ENCODE measurements at regions not wholly inside any gene's neighbourhood (a gene's known extent, or its start where the extent isn't known, plus 50 kb on each side); places are given as distances from the start of the nearest gene placed in this dataset.
"Not testable (repeated sequence)": the region's sequence is repeated elsewhere in the genome, so short reads cannot be mapped to it uniquely, and the experiment has no call there.

DNA sequence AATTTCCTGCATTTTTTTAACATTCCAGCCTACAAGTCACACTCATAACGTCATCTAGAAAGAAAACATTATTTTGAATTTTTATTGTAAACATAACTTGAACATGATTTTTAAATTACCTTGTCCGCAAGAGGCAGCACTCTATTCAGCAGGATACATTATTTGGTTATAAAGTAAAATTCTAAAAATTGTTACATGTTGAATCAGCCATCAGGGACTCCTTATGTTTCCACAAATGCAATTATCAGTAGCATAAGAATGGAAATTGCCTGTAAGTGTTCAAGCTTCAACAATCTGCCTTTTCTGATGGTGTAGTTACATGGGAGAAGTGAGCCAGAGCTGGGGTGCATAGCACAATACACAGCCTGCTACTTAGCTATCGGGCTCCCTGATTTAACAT, 97.5 kb downstream of the ZNF365 start:
- DNase-seq (ENCODE audit: low spot score) (no peak), ATAC-seq (no peak)
- no peak overlapping the region for H3K27ac Mint-ChIP-seq
- no peaks in the 10 kb centered on the region for H3K36me3 Mint-ChIP-seq
- H3K9me3 Mint-ChIP-seq: no peaks in the 10 kb centered on the region
- H3K27me3 Mint-ChIP-seq: peaks cover 0 to 2% of the 10 kb centered on the region in 2 donors
- H3K4me3 Mint-ChIP-seq: no peak overlapping the region
- H3K4me1 Mint-ChIP-seq (ENCODE audit: low read depth in 2 of 2): no peaks in the 10 kb centered on the region

DNA sequence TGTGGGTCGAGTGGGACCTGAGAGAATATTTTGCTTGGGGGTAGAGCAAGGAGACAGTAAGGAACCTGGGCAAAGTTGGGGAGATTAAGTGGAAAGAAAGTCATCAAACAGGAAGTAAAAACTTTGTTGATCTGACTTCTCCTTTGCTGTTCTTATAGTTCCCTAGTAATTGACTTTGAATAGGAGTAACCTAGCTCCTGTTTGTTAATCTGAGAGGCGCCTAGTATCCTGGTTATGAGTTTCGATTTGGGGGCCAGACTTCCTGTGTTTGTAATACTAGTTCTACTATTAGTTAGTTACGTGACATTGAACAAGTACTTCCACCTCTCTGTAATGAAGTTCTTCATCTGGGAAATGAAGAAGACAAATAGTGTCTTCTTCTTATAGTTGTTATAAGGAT, 99.1 kb downstream of the ZNF365 start:
- no peak overlapping the region for H3K27ac Mint-ChIP-seq
- no peak overlapping the region for H3K4me3 Mint-ChIP-seq
- no peaks in the 10 kb centered on the region for H3K4me1 Mint-ChIP-seq (ENCODE audit: low read depth in 2 of 2)
- H3K36me3 Mint-ChIP-seq: no peaks in the 10 kb centered on the region
- DNase-seq (ENCODE audit: low spot score) (no peak), ATAC-seq (no peak)
- H3K27me3 Mint-ChIP-seq: peaks cover 0 to 2% of the 10 kb centered on the region in 2 donors
- H3K9me3 Mint-ChIP-seq: no peaks in the 10 kb centered on the region

DNA sequence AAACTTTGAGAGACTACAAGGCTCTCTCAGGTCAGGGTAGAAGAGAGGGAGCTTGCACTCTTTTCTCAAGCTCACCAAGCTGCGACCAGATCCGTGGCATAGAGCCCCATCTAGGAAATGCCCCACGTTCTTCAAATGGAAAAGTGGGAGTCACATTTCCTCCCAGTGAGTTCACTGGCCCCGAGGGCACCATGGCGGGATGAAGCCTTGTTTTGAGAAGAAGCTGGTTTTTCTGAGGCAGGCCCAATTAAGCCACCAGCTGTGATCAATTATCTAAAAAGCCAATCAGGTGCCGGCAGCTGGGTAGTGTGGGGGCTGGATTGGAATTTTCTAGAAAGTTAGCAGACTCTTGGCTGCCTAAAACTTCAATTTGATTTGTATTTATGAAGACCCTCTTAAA, 101.4 kb downstream of the ZNF365 start:
- no peak overlapping the region for H3K4me3 Mint-ChIP-seq
- no peak for ATAC-seq
- H3K9me3 Mint-ChIP-seq: no peaks in the 10 kb centered on the region
- H3K27ac Mint-ChIP-seq: no peak overlapping the region
- DNase-seq (ENCODE audit: low spot score): no peak
- no peaks in the 10 kb centered on the region for H3K4me1 Mint-ChIP-seq (ENCODE audit: low read depth in 2 of 2)
- peaks cover 0 to 2% of the 10 kb centered on the region in 2 donors for H3K27me3 Mint-ChIP-seq
- H3K36me3 Mint-ChIP-seq: no peaks in the 10 kb centered on the region

DNA sequence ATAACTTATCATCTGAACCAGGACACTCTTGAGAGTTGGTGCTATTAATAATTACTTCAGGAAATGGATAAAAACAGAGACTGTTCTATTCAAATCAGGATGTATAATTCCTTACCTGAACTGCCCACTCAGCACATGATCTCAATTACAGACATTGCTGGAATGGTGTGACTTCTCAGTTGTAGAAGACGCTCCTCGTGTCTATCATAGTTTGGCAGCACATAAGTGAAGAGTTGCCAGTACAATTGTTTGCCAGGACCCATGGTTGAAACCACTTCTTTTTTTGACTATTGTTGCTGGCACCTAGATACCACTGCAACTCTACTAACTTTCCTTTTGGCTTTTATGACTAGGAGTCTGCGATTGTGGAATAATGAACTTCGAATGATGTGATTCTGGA, 105.4 kb downstream of the ZNF365 start:
- no peaks in the 10 kb centered on the region for H3K36me3 Mint-ChIP-seq
- H3K4me1 Mint-ChIP-seq (ENCODE audit: low read depth in 2 of 2): no peaks in the 10 kb centered on the region

DNA sequence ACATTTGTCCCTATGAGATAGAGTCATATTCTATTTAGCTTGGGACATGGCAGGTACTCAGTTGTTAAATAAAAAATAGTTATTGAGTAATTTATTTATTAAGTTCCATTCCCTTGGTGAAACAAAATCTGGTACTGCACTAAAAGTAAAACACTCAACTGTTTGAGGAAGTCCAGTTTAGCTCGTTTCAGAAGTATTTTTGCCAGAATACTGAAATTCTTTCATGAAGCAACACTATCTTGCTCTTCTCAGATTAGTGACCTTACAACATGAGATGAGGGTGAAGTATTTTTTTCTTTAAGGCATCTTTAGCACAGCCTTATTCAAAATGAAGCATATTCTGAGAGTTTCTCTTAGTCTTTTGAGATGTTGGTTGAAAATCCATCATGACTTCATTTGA, 106.0 kb downstream of the ZNF365 start:
- H3K4me1 Mint-ChIP-seq (ENCODE audit: low read depth in 2 of 2): no peaks in the 10 kb centered on the region

More for the DNA sequence above, 105.4 kb downstream of the ZNF365 start:
- no peak for DNase-seq (ENCODE audit: low spot score)
- Mint-ChIP-seq H3K27ac (no peak overlapping the region), H3K4me3 (no peak overlapping the region), H3K27me3 (peaks cover 0 to 2% of the 10 kb centered on the region in 2 donors), H3K9me3 (no peaks in the 10 kb centered on the region)
- ATAC-seq: no peak

DNA sequence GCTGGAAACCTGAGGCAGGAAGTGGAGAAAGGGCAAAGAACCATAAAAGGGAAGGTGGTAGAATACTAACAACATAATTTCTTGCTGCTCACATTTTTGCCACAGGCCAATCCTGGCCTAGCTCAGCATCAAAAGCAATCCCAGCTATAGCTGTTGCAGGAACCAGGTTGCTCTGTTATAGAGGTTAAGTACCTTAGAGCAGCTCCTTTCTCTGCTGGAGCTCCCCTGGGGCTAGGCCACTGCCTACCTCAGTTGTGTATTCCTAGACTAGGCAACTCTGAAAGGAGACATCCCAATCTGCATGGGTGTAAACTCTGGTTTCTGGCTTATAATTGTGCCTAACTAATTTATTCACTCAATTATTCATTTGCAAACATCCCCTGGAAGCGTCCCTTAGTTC, 108.4 kb downstream of the ZNF365 start:
- ATAC-seq (no peak), DNase-seq (ENCODE audit: low spot score) (no peak)
- no peaks in the 10 kb centered on the region for H3K36me3 Mint-ChIP-seq
- no peak overlapping the region for H3K4me3 Mint-ChIP-seq
- peaks cover 0 to 2% of the 10 kb centered on the region in 2 donors for H3K27me3 Mint-ChIP-seq
- H3K4me1 Mint-ChIP-seq (ENCODE audit: low read depth in 2 of 2): no peaks in the 10 kb centered on the region
- no peak overlapping the region for H3K27ac Mint-ChIP-seq
- no peaks in the 10 kb centered on the region for H3K9me3 Mint-ChIP-seq

More for the DNA sequence above, 106.0 kb downstream of the ZNF365 start:
- H3K27me3 Mint-ChIP-seq: peaks cover 0 to 2% of the 10 kb centered on the region in 2 donors
- DNase-seq (ENCODE audit: low spot score): no peak
- no peaks in the 10 kb centered on the region for H3K9me3 Mint-ChIP-seq
- no peak overlapping the region for H3K27ac Mint-ChIP-seq
- no peak for ATAC-seq
- H3K4me3 Mint-ChIP-seq: no peak overlapping the region
- no peaks in the 10 kb centered on the region for H3K36me3 Mint-ChIP-seq

DNA sequence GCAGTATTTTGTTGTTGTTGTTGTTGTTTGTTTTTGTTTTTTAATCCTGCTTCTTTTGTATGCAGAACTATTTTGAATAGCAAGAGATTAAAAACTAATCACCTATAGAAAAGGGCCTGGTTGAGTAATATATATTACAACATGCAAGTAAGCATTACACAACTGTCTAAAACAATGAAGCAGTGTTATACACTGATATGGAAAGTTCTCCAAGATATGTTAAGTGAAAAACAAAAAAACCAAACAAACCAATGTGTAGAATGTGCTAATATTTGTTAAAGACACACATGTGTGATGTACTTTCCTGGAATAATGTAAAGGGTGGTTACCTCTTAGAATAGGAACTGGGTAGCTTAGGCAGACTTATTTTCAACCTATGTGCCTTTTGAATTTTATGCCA, 117.4 kb downstream of the ZNF365 start:
- Mint-ChIP-seq H3K9me3 (no peaks in the 10 kb centered on the region), H3K36me3 (no peaks in the 10 kb centered on the region)

DNA sequence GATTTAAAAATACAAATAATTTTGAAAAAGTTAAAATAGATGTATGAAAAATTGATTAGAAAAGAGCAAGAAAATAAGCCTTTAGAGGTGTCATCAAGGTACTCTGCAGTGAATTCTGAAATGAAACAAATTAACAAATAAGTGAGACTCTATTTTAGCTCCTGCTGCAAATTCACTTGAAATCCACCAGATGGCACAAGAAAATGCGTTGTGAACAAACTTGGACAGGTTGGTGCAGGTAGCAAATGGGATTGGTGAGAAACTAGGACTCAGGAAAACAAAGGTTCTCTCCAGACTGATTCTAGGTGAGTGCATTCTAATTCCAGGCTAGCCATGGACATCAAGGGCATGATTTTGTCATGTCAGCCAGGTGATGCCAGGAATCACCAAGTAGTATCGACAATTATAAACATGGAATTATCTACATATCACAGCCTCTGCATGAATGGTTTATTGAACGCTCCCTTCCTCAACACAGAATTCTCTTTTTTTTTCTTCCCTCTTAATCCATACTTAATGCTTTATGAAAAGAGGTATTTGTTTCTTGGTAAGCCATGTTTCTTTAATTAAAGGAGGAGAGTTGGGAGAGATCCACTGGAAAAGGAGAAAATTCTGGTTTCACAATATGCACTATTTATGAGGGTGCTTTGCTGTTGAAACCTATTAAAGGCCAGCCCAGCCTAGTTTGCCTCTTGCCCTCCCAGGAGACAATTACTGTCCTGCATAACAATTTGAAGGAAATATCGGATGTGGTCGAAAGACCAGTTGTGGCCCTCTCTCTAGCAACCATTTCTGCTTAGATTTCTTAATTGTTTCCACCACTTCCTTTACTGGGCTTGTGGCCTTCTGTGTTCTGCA, 118.1 kb downstream of the ZNF365 start:
- peak overlapping the region; percentile 18 for H3K4me3 Mint-ChIP-seq
- DNase-seq (ENCODE audit: low spot score) (no peak), ATAC-seq (peak; percentile 61 to 68)
- no peaks in the 10 kb centered on the region for H3K9me3 Mint-ChIP-seq
- peaks cover 0 to 8% of the 10 kb centered on the region in 2 donors for H3K27me3 Mint-ChIP-seq
- H3K4me1 Mint-ChIP-seq (ENCODE audit: low read depth in 2 of 2): peaks cover 9 to 17% of the 10 kb centered on the region in 2 donors
- H3K27ac Mint-ChIP-seq: peak overlapping the region in 1 of 2 donors; percentile 22
- H3K36me3 Mint-ChIP-seq: no peaks in the 10 kb centered on the region

More for the DNA sequence above, 117.4 kb downstream of the ZNF365 start:
- Mint-ChIP-seq H3K4me1 (ENCODE audit: low read depth in 2 of 2) (peaks cover 9 to 17% of the 10 kb centered on the region in 2 donors), H3K4me3 (no peak overlapping the region), H3K27me3 (peaks cover 0 to 8% of the 10 kb centered on the region in 2 donors), H3K27ac (no peak overlapping the region)
- DNase-seq (ENCODE audit: low spot score) (no peak), ATAC-seq (peak; percentile 41 to 60)

DNA sequence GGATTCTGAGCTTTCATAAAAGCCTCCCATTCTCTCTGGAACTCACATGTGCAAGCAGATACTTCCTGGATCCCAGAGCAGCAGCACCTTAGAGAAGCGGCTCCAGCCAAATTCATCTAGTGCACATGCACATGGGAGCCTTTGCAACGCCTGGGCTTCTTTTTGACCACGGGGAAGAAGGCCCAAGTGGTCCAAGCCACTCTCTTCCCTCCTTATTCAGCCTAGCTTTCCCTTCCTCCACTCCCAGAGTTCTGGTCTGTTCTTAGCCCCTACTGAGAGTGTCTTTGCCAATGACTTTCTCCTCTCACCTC, 118.7 kb downstream of the ZNF365 start:
- DNase-seq (ENCODE audit: low spot score): no peak
- Mint-ChIP-seq H3K27ac (no peak overlapping the region), H3K9me3 (no peaks in the 10 kb centered on the region), H3K4me3 (peak overlapping the region; percentile 18), H3K4me1 (ENCODE audit: low read depth in 2 of 2) (peaks cover 9 to 17% of the 10 kb centered on the region in 2 donors), H3K36me3 (no peaks in the 10 kb centered on the region), H3K27me3 (peaks cover 0 to 8% of the 10 kb centered on the region in 2 donors)
- no peak for ATAC-seq

DNA sequence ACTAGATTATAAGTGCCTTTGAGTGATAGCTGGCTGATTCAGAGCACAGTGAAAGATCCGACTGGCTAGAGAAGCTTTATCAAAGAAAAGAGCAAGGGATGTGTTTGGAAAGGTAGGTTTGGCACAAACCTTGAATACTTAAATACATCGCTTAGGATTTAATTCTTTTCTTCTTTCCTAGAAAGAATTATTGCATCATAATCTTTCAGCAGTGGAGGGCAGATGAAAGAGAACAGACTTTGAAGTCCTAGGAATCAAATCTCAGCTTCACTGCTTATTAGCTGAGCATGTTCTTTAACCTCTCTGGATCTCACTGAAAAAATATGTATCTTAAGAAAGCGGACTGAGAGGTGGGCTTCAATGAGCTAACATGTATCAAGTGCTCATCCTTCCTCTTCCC, 122.8 kb downstream of the ZNF365 start:
- H3K27me3 Mint-ChIP-seq: peaks cover 7 to 18% of the 10 kb centered on the region in 2 donors
- H3K9me3 Mint-ChIP-seq: no peaks in the 10 kb centered on the region
- no peaks in the 10 kb centered on the region for H3K36me3 Mint-ChIP-seq
- no peak overlapping the region for H3K4me3 Mint-ChIP-seq
- peaks cover 11 to 17% of the 10 kb centered on the region in 2 donors for H3K4me1 Mint-ChIP-seq (ENCODE audit: low read depth in 2 of 2)
- H3K27ac Mint-ChIP-seq: no peak overlapping the region
- ATAC-seq (no peak), DNase-seq (ENCODE audit: low spot score) (no peak)

DNA sequence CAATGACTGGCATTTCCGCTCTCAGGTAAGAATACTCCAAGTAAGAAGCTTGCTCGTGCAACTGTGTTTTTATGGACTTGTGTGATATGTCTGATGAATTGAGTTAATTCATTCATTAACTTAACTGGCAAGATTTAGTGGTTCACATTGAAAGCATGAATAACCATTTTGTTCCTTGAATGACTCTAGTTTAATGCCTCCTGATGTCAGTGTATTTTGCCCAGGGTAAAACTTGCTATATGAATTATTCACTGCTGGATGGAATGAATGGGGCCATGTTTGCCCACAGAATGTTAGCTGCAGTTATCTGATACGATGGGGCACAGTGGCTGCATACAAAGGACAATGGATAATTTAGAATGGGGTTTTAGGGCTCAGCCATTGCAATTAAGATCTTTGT, 124.1 kb downstream of the ZNF365 start:
- peaks cover 7 to 9% of the 10 kb centered on the region in 2 donors for H3K4me1 Mint-ChIP-seq (ENCODE audit: low read depth in 2 of 2)
- ATAC-seq (no peak), DNase-seq (ENCODE audit: low spot score) (no peak)
- peaks cover 7 to 22% of the 10 kb centered on the region in 2 donors for H3K27me3 Mint-ChIP-seq
- no peak overlapping the region for H3K27ac Mint-ChIP-seq
- no peak overlapping the region for H3K4me3 Mint-ChIP-seq
- H3K36me3 Mint-ChIP-seq: no peaks in the 10 kb centered on the region
- no peaks in the 10 kb centered on the region for H3K9me3 Mint-ChIP-seq

DNA sequence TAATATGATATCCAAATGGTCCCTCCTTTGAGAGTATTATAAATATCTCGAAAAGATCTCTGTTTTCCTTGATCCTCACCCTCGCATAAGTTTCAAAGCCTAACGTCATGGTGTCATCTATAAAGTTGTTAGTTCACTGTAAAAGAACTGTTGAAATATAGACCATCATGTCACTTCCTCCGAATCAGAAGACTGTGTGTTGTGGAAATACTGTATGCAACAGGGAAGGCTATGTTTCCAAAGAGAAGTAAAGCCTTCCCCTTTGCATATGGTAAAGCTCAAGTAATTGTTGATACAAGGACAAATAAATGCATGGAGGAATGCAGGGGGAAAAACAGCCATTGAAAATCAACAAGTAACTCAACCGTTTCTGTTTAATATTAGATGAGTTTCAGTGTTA, 125.9 kb downstream of the ZNF365 start:
- H3K27me3 Mint-ChIP-seq: peaks cover 7 to 19% of the 10 kb centered on the region in 2 donors
- H3K9me3 Mint-ChIP-seq; DNase-seq (ENCODE audit: low spot score); ATAC-seq; H3K36me3 Mint-ChIP-seq; H3K4me1 Mint-ChIP-seq (ENCODE audit: low read depth in 2 of 2); H3K4me3 Mint-ChIP-seq; H3K27ac Mint-ChIP-seq: not testable (repeated sequence)

DNA sequence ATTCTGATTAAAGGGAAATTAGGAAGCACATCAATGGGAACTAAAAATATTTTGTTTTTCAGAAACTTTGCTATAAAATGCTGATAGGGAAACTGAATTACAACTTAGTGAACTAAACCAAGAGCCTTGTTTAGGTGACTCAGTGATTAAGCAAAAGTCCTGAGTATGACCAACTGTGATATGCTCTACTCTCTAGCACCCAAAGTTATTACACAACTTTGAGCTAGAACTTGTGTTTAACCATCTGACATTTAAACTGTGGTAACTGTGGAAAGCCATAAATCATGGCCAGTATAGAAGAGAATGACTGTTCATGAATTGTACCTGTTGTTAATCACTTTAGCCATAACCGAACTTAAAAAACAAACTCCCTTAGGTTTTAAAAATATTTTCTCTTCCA, 127.4 kb downstream of the ZNF365 start:
- H3K4me1 Mint-ChIP-seq (ENCODE audit: low read depth in 2 of 2): peaks cover 0 to 5% of the 10 kb centered on the region in 2 donors
- DNase-seq (ENCODE audit: low spot score) (no peak), ATAC-seq (peak; percentile 76 to 83)
- peaks cover 7 to 15% of the 10 kb centered on the region in 2 donors for H3K27me3 Mint-ChIP-seq
- H3K4me3 Mint-ChIP-seq: no peak overlapping the region
- H3K27ac Mint-ChIP-seq: no peak overlapping the region
- H3K9me3 Mint-ChIP-seq: no peaks in the 10 kb centered on the region
- H3K36me3 Mint-ChIP-seq: no peaks in the 10 kb centered on the region

DNA sequence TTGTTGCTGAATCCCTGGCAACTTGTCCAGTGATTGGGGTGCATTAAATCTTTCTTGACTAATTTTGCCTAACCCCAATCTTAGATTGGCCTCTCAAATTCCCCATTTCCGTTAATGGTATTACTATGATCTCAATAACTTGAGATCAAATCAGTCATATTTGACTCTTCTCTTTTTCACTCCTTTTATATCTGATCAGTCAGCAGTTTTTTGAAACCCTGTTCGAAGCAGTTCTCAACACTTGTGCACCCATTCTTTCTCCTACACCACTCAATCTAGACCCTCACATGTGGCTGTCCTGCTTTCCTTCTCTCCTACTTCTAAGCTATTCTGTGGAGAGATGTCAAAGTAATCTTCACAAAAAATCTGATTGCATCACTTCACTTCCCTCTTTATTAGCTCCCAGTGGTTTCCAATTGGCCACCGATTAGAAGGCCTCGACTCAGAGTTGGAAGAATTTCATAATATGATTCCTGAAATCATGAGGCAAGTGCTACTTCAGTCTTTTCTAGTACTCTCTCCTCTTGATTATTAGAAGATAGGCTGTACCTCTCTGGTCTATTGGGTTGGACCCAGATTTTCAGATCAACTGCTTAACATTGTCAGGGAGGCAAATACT, 128.9 kb downstream of the ZNF365 start:
- peaks cover 7 to 15% of the 10 kb centered on the region in 2 donors for H3K27me3 Mint-ChIP-seq
- H3K27ac Mint-ChIP-seq: no peak overlapping the region
- DNase-seq (ENCODE audit: low spot score) (no peak), ATAC-seq (no peak)
- peaks cover 0 to 5% of the 10 kb centered on the region in 2 donors for H3K4me1 Mint-ChIP-seq (ENCODE audit: low read depth in 2 of 2)
- H3K4me3 Mint-ChIP-seq: no peak overlapping the region
- no peaks in the 10 kb centered on the region for H3K36me3 Mint-ChIP-seq
- no peaks in the 10 kb centered on the region for H3K9me3 Mint-ChIP-seq
